Muscle of arm (tissue), 1 donor: ENCODE measurements at regions not wholly inside any gene's neighbourhood (a gene's known extent, or its start where the extent isn't known, plus 50 kb on each side); places are given as distances from the start of the nearest gene placed in this dataset.
A peak's percentile ranks its signal among the peaks of the same experiment; 100 is the strongest.

ENCODE experiments used
- DNase-seq: peaks from one replicate; pipeline ENCODE4 v3.0.0-alpha.2; 2013

- no peak for DNase-seq
These were observed 856.4 kb upstream of the INTU start for GRCh38 chr4:126776361-126776760.

GRCh38 chr4:126777649-126778048, 855.1 kb upstream of the INTU start:
- no peak for DNase-seq

DNA sequence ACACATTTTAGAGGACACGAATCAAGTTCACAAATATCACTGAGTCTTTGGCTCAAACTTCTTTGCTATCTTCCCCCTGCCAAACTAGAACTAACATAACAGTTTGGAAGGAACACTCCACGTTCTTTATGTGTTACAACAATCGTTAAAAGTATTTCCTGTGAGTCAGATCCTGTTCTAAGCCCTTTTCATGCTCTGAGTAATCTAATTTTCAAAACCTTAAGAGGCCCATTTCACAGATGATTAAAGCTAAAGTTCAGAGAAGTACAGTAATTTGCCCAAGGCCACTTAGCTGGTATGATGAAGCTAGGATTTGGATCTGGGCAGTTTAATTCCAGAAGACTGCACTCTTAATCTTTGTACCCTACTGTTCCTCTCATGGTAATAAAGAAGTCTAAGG, 854.4 kb upstream of the INTU start:
- DNase-seq = no peak

GRCh38 chr4:126779001-126779400, 853.8 kb upstream of the INTU start:
- DNase-seq = no peak

- no peak for DNase-seq
These were observed 853.2 kb upstream of the INTU start for GRCh38 chr4:126779436-126780166.

- DNase-seq = no peak
These were observed 849.6 kb upstream of the INTU start for GRCh38 chr4:126783191-126783590.

DNA sequence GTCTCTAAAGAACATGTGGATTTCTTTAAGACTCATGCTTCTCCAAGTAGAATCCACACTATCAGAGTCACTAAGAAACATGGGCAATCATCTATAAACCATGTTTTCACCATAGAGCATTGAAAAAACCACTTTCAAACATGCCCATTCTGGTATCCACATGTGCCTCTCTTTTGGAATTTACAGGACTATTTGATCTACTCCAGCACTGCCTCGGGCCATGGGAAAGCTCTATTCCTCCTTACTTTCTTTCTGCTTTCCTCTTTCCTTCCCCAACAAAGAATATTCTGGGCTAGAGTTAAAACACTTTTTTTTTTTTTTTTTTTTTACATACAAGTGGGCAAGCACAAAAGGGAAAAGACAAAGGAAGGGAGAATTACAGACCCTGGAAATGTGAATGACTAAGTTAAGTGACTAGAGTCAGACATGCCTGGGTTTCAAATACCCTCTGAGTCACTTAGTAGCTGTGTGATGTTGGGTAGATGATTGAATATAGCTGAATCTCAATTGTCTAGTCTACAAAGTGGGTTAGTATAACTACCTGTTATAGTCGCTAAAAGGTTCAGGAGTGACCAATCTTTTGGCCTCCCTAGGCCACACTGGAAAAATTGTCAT, 847.7 kb upstream of the INTU start:
- DNase-seq = no peak

DNA sequence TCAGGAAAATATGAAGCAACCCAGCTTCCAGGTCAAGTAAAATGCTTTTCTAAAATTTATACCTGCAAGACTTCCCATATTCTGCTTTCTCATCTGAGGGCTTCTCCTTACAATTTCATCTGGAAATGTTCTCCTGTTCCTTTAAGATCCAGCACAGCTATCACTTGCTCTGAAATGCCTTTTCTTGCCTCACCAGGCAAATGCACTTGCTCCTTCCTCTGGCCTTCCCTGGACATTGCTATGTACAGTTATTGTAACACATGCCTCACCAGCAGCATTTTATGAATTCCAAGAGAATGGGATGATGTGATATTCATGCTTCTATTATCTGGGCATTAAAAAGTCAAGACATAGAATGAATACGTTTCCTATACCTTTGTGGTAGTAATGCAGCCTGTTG, 842.1 kb upstream of the INTU start:
- DNase-seq = no peak

- no peak for DNase-seq
These were observed 838.4 kb upstream of the INTU start for GRCh38 chr4:126794363-126794762.

GRCh38 chr4:126798214-126798613, 834.5 kb upstream of the INTU start:
- no peak for DNase-seq

GRCh38 chr4:126799416-126799815, 833.3 kb upstream of the INTU start:
- DNase-seq = peak; percentile 54

- peak; percentile 22 for DNase-seq
These were observed 832.7 kb upstream of the INTU start for GRCh38 chr4:126799971-126800574.

DNA sequence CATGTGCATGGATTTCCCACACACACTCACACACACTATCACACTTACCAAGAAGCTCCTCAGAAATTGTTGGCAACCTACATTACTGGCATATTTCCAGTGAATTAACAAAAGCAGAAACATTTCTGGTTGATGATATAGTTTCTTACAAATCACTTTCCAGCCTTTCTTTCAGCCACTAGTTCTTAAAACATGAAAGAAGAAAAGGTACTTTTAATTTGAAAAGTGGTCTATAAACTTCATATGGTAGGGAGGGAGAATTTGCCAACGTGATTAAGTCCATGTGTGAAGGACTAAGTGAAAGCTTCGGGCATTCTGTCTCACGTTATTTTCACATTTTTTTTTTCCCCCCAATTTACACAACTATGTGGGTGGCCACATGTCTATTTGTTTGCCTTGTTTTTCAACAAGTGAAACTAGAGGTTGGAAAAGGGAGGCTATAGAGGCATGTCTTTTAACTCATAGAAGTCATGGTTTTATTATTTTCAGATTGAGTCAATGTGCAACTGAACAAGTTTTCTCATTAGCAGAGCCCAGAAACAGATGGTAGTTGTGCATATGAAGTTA, 832.1 kb upstream of the INTU start:
- DNase-seq = peak; percentile 48

GRCh38 chr4:126807132-126807531, 825.6 kb upstream of the INTU start:
- no peak for DNase-seq

DNA sequence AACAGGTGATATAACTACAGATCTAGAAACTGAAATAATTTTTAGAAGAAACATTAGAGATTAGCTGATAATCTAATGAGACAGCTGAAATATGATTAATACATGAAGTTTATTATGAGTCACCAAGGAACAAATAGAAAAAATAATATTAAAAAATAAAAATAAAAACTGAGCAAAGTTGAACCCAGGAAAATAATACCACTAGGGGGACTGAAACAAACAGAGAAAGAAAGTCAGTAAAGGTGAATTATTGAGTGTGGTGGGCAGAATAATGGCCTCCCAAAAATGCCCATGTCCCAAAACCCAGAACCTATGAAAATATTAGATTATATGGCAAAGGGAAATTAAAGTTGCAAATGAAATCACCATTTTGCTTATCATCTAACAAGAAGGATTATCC, 820.7 kb upstream of the INTU start:
- DNase-seq = no peak

DNA sequence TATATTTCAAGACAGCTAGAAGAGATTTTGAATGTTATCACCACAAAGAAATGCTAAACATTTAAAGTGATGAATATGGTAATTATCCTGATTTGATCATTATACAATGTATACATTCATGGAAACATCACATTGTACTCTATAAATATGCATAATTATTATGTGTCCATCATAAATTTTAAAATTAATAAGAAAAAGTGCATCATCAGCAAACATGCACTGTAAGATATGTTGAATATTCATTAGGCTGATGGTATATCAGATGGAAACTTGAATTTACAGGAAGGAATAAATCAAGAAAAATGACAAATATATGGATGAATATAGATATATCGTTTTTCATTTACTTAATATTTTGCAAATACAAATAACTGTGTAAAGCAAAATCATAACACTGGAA, 812.1 kb upstream of the INTU start:
- no peak for DNase-seq

- no peak for DNase-seq
These were observed 811.6 kb upstream of the INTU start for GRCh38 chr4:126821152-126821551.

- DNase-seq = no peak
These were observed 807.7 kb upstream of the INTU start for GRCh38 chr4:126825083-126825482.

DNA sequence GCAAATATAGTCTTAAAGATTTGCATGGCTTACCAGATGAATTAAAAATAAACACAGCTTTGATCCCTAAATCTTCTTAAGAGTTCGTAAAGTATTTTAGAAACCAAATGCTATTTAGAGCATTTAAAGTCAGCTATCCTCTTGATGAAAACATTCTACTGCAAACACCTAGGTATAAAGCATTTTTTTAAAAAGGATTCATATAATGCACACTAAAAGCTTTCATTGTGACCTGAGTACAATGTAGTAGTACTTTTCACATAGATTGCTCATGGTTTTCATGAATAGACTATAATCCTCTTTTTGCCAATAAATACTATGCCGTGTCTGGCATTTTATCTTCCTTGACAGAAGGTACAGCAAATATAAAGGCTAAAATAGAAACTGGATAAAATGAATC, 805.1 kb upstream of the INTU start:
- DNase-seq = no peak

GRCh38 chr4:126834854-126835253, 797.9 kb upstream of the INTU start:
- no peak for DNase-seq

DNA sequence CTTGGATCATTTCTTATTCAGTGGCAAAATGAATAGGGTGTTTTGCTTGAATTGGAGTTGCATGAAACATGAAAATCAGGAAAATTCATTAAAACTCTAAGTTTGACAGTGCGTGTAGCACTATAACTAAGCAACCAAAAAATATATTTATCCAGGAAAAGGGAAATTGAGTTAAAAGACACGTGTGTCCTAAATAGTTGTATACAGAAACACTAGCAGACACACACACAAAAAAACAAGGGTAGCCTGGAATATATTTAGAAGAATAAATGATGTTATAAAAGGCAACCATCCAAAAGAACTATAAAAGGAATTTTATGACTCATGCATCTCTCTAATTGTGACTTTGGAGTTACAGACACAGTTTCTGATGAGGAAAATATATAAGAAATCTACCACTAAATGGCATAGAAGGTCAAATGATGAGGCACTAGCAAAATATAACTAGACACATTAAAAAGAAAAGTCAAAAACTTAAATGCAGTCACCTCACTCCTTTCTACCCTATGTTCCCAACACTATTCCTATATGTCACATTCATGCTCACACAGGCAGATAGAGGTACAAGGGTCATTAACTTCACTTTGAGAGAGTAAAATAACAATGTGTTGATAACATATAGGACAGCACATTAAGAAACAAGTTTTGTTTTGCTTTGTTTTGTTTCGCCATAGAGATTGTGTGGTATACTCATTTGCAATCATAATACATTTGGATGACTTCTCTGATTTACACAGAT, 793.6 kb upstream of the INTU start:
- DNase-seq = peak; percentile 24

DNA sequence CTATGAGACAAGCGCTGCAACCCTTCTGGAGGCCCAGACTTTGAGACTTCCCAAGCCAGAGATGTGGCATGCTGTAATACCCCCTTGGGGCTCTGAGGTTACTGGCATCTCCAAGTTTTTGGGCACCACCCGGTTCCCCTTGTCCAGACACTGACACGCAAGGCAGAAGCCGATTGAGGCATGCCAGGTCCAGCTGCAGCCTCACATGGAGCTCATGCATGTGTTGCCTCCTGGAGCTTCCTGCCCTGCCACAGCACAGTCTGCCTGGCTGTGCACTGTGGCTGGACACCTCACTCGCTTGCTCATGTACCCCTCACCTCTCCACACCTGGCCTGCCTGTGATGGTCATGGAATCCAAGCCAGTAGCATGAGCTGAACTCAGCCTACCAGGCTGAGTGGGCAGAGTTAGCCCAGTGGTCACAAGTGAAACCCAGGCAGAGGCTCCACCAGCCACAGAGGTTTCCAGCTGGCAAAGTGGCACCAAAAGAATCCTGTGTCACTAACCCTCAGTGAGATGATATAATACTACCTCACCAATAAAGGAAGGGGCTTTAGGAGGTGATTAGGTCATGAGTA, 789.2 kb upstream of the INTU start:
- no peak for DNase-seq
